Stimulated activated naive CD8-positive, alpha-beta T cell treated with anti-CD3 and anti-CD28 coated beads, Interleukin-15, amount 100 ng/mL, for 72 hours (primary cell): ENCODE measurements at regions not wholly inside any gene's neighbourhood (a gene's known extent, or its start where the extent isn't known, plus 50 kb on each side); places are given as distances from the start of the nearest gene placed in this dataset.
"Not testable (repeated sequence)": the region's sequence is repeated elsewhere in the genome, so short reads cannot be mapped to it uniquely, and the experiment has no call there.

Source experiments
- ATAC-seq: fragments of 150-1000 bp; cut with Tn5 transposase; 2 replicates; pipeline ENCODE4 v1.10.0; 2021; ENCODE audit warnings: mild to moderate bottlenecking, moderate library complexity
- DNase-seq, 2 donors: peaks; one replicate each; pipeline ENCODE4 v3.0.0; 2021 to 2022
- H3K27ac Mint-ChIP-seq, 2 donors: one replicate each; pipeline ENCODE4 v1.8.0; 2022; ENCODE audit warnings: mild to moderate bottlenecking in 2 of 2, mixed read lengths in 2 of 2, moderate library complexity in 2 of 2
- H3K27me3 Mint-ChIP-seq: one replicate; pipeline ENCODE4 v1.8.0; 2022; ENCODE audit warnings: mixed read lengths
- H3K4me1 Mint-ChIP-seq: one replicate; pipeline ENCODE4 v1.8.0; 2022; ENCODE audit warnings: mild to moderate bottlenecking, mixed read lengths
- H3K4me3 Mint-ChIP-seq, 2 donors: one replicate each; pipeline ENCODE4 v1.8.0; 2022; ENCODE audit warnings: mild to moderate bottlenecking in 2 of 2, mixed read lengths in 2 of 2, moderate library complexity in 1 of 2
- H3K9me3 Mint-ChIP-seq, 2 donors: one replicate each; pipeline ENCODE4 v1.8.0; 2022; ENCODE audit warnings: mixed read lengths in 2 of 2

DNA sequence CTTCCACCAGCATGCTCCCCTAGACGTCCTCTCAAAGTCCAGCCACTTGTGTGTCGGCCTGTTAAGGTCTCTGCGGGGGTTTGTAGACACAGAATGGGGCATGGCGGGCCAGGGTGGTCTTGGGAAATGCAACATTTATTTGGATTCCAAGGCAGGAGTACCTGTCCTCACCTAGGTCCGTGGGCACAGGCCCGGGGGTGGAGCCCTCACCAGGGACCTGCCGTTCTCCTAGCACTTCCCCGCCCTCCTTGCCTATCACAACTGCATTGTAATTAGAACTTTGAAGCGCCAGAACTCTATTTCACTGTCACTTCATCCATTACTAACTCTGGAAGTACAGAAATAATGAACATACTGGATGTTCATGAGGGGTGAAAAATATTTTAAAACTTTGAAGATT is 268.3 kb upstream of the ACTBL2 start:
- H3K4me3 Mint-ChIP-seq = no peak overlapping the region
- DNase-seq (no peak), ATAC-seq (no peak)
- no peak overlapping the region for H3K27ac Mint-ChIP-seq
- peaks cover 18% of the 10 kb centered on the region for H3K27me3 Mint-ChIP-seq
- H3K9me3 Mint-ChIP-seq = no peaks in the 10 kb centered on the region
- H3K4me1 Mint-ChIP-seq = no peaks in the 10 kb centered on the region

DNA sequence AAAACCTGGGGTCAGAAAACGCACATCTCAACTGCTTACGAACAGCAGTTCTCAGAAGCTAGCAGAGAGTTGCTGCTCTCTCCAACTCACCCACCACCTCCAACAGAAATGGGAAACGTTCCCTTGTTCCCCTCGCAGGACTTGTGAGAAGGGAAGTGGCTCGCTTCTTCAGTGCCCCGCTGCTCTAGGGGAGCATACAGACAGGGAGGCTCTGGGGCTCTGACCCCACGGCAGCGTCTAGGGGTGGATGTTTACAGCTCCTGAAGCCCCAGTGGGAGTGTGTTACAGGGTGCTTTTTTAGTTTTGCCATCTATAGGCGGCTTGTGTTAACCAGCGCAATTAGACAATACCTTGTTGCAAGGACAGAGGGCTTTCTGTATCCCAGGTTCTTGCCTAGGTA is 267.7 kb upstream of the ACTBL2 start:
- no peak overlapping the region for H3K4me3 Mint-ChIP-seq
- ATAC-seq (no peak), DNase-seq (no peak)
- H3K27ac Mint-ChIP-seq = no peak overlapping the region
- H3K4me1 Mint-ChIP-seq = no peaks in the 10 kb centered on the region
- H3K9me3 Mint-ChIP-seq = no peaks in the 10 kb centered on the region
- H3K27me3 Mint-ChIP-seq = peaks cover 18% of the 10 kb centered on the region

DNA sequence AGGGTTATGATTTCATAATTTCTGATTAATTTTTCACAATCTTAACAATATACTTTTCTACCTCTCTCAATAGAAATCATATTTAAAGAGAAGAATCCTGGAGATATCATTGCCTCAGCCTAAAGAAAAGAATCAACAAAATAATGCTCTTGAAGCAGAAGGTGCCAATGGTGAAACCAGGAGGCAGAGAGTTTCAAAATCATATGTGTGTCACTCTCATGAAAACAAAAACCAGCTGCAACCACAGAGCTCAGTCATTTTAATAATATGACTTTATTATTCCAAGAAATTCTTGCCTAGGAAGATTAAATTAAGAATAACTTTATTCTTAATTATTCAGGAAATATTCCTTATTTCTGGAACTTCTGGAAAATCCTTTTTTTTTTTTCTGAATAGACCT is 266.8 kb upstream of the ACTBL2 start:
- Mint-ChIP-seq H3K27me3 (peaks cover 18% of the 10 kb centered on the region), H3K9me3 (no peaks in the 10 kb centered on the region), H3K4me3 (no peak overlapping the region), H3K27ac (no peak overlapping the region), H3K4me1 (no peaks in the 10 kb centered on the region)
- no peak for DNase-seq
- no peak for ATAC-seq

DNA sequence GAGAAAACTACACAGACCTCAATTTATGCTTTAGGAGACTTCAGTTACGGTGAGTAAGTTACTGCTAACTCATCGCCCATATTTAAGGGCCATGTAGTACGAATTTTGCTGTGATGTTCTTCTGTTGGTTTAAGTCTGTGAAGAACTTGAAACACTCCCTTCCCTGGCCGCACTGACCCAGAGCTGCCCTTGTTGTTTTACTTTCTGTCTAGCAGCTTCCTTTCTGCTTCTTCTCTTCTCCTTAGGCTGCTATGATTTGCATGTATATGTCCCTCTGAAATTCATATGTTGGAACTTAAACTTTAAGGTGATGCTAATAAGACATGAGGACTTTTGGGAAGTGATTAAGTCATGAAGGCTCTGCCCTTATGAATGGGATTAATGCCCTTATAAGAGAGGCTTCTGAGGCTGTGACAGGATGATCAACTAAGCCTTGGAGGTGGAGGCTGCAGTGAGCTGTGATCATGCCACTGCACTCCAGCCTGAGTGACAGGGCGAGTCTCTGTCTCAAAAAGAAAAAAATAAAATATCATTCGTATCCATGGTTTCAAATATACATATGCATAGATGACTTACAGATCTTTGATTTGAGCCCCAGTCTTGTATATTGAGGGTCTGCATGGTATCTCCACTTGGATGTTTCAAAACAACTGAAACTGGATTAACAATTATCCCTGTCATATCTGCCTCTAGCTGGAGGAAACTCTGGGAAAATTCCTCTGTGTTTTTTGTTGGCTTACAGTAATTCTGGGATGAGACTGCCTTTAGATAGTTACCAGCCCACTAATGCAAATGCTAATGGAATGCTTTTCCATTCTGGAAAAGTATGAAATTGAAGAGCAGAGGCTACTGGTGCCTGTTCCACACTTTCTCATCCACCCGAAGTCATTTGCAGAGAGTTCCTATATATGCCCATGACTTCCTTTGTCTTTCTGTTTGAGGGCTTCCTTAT is 263.4 kb upstream of the ACTBL2 start:
- Mint-ChIP-seq H3K4me3 (no peak overlapping the region), H3K9me3 (no peaks in the 10 kb centered on the region), H3K27me3 (peaks cover 18% of the 10 kb centered on the region), H3K27ac (no peak overlapping the region), H3K4me1 (no peaks in the 10 kb centered on the region)
- ATAC-seq = no peak
- no peak for DNase-seq

DNA sequence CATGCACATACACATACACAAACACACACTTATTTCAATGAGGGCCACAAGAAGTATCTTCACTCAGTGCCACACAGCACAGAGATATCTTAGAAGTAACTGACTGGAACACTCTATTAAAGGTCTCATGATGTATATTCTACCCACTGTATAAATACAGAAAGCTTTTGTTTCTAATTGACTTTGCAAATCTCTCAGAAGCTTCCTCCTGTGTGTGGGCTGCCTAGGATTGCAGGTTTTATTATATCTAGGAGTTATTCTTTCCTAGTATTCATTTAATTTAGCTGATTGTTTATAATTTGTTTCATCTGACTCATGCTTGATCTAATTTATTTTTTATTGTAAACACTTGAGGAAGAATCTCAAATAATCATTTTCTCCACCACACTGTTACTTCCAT is 262.4 kb upstream of the ACTBL2 start:
- Mint-ChIP-seq H3K27me3 (peaks cover 16% of the 10 kb centered on the region), H3K4me1 (no peaks in the 10 kb centered on the region), H3K27ac (no peak overlapping the region), H3K9me3 (no peaks in the 10 kb centered on the region), H3K4me3 (no peak overlapping the region)
- DNase-seq (no peak), ATAC-seq (no peak)

DNA sequence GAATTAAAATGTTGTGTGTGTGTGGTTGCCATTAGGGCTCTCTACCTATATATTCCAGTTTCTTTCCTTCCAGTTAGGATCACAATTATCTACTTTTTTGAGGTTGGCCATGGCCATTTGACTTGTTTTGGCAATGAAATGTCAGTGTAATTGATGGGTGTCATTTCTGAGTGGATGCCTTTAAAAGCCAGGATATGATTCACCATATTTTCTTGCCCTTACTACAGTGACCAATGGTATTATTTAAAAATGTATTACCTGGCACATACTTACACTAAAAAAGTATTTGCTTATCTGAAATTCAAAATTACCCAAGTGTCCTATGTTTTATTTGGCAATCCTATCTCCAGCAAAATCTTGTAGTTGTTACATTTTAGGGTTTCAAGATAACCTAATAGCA is 258.7 kb upstream of the ACTBL2 start:
- Mint-ChIP-seq H3K9me3 (no peaks in the 10 kb centered on the region), H3K27ac (no peak overlapping the region), H3K4me3 (no peak overlapping the region), H3K4me1 (no peaks in the 10 kb centered on the region), H3K27me3 (no peaks in the 10 kb centered on the region)
- ATAC-seq = no peak
- no peak for DNase-seq

DNA sequence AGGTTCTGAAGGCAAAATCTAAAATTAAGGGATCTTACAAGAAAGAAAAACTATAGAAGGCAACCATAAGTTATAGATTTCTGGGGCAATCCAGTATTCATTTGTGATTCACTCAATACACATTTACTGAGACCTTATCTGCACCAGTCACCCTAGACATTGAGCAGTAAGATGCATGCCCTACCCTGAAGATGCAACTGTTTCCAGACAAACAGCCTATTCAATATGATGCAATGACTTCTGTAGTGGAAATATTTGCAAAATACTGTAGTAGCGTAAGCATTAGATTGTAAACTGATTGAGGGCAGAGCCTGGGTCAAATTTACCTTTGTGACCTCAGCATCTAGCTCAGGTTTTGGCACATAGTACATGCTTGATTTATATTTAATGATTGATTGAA is 256.2 kb upstream of the ACTBL2 start:
- ATAC-seq = no peak
- Mint-ChIP-seq H3K27me3 (peaks cover 9% of the 10 kb centered on the region), H3K4me3 (no peak overlapping the region), H3K4me1 (no peaks in the 10 kb centered on the region), H3K27ac (no peak overlapping the region), H3K9me3 (no peaks in the 10 kb centered on the region)
- DNase-seq = no peak

DNA sequence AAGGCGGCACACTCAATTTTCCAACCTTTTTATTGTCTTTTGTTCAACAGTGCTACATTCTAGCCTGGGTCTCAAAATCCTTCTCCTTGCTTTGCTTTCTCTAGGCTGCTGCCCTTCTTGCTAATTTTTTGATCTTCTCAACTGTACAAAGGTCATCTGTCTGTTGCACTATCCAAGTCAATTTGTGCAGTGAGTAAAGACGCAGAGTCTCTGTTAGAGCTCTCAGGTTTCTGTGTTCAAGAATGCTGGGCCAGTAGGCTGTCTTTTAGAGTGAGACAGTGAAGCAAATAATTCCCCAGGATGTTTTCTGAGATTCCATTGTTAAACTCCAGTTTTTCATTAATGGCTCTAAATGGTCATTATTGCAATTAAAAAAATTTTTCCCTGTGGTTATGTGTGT is 255.7 kb upstream of the ACTBL2 start:
- Mint-ChIP-seq H3K27me3 (peaks cover 12% of the 10 kb centered on the region), H3K4me1 (no peaks in the 10 kb centered on the region), H3K4me3 (no peak overlapping the region), H3K9me3 (no peaks in the 10 kb centered on the region), H3K27ac (no peak overlapping the region)
- no peak for ATAC-seq
- no peak for DNase-seq

DNA sequence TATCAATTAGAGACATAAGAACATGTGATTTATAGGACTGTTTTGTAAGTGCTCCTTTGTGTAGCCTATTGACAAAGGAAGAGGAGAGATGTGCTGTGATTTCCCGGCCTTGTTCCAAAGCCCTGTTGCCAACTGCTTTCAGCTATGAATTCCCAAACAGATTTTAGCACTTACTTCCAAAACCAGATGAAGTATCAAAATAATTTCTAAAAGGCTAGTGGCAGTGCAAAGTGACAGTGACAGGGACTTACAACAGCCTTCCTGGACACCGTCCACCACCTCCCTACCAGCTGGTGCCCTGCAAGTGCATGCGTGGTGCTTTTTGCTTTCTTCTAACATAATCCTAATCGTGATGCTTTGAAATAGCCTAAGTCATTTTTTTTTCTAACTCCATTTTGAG is 254.1 kb upstream of the ACTBL2 start:
- no peak for ATAC-seq
- H3K27ac Mint-ChIP-seq = no peak overlapping the region
- H3K27me3 Mint-ChIP-seq = peaks cover 16% of the 10 kb centered on the region
- H3K4me1 Mint-ChIP-seq = no peaks in the 10 kb centered on the region
- no peak for DNase-seq
- no peaks in the 10 kb centered on the region for H3K9me3 Mint-ChIP-seq
- H3K4me3 Mint-ChIP-seq = no peak overlapping the region

DNA sequence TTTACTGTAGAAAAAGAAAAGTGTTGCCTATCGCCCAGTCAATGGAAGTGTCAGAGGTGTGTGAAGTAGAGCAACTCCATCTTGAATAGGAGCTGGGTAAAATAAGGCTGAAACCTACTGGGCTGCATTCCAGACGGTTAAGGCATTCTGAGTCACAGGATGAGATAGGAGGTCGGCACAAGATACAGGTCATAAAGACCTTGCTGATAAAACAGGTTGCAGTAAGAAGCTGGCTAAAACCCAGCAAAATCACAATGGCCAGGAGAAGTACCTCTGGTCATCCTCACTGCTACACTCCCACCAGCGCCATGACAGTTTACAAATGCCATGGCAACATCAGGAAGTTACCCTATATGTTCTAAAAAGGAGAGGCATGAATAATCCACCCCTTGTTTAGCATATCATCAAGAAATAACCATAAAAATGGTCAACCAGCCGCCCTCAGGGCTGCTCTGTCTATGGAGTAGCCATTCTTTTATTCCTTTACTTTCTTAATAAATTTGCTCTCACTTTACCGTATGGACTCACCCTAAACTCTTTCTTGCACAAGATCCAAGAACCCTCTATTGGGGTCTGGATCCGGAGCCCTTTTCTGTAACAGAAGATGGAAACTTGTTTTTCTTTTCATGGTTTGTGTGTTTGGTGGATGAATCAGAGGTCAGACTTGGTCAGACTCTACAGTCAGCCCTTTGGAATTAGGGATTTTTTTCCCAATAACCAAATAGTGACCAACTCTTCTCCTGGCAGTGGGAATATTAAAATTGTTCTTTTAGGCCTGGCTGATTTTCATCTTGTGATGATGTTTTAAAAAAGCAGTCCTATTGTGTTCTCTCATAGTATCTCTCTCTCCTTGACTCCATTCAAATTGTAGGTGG is 252.9 kb upstream of the ACTBL2 start:
- H3K27me3 Mint-ChIP-seq = peaks cover 21% of the 10 kb centered on the region
- H3K4me1 Mint-ChIP-seq, ATAC-seq, DNase-seq, H3K27ac Mint-ChIP-seq, H3K9me3 Mint-ChIP-seq, H3K4me3 Mint-ChIP-seq: not testable (repeated sequence)

DNA sequence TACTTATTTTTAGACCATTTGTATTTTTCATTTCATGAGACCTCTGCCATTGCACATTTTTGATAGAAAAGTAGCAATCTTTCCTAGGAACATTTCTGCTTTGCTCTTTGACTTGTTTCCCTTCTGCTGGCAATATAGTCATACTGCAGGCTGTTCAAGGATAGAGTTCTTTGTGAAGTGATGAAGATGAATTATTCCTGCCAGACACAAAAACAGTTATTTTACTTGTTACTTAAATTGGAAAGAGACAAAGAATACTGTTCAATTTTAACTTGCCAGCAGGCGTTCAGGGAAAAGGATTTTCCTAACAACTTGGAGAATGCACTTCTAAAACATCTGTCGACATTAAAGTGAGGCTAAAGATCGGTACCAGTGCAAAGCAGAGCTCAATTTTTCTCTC is 251.7 kb upstream of the ACTBL2 start:
- H3K9me3 Mint-ChIP-seq = no peaks in the 10 kb centered on the region
- H3K27me3 Mint-ChIP-seq = peaks cover 21% of the 10 kb centered on the region
- no peak overlapping the region for H3K4me3 Mint-ChIP-seq
- no peak for ATAC-seq
- no peaks in the 10 kb centered on the region for H3K4me1 Mint-ChIP-seq
- no peak overlapping the region for H3K27ac Mint-ChIP-seq
- no peak for DNase-seq

DNA sequence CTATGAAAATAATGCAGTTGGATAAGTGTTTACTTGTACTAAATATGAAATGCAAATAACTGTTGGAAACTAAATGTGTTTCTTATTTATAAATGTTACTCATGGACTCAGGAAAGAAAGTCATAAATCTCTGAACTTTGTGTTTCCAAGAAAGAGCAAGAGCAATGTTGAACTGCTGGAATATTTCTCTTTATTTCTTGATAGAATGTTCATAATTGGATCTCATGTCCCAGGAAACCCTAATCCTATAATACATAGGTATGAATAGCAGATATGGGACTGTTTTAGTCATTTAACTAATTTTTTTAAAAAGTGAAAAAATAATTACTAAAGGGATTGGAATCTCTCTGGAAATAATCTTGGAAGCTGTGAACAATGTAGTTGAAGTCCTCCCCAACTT is 245.0 kb upstream of the ACTBL2 start:
- no peak for ATAC-seq
- no peaks in the 10 kb centered on the region for H3K4me1 Mint-ChIP-seq
- no peaks in the 10 kb centered on the region for H3K9me3 Mint-ChIP-seq
- H3K27ac Mint-ChIP-seq = no peak overlapping the region
- no peak for DNase-seq
- H3K4me3 Mint-ChIP-seq = no peak overlapping the region
- peaks cover 15% of the 10 kb centered on the region for H3K27me3 Mint-ChIP-seq

DNA sequence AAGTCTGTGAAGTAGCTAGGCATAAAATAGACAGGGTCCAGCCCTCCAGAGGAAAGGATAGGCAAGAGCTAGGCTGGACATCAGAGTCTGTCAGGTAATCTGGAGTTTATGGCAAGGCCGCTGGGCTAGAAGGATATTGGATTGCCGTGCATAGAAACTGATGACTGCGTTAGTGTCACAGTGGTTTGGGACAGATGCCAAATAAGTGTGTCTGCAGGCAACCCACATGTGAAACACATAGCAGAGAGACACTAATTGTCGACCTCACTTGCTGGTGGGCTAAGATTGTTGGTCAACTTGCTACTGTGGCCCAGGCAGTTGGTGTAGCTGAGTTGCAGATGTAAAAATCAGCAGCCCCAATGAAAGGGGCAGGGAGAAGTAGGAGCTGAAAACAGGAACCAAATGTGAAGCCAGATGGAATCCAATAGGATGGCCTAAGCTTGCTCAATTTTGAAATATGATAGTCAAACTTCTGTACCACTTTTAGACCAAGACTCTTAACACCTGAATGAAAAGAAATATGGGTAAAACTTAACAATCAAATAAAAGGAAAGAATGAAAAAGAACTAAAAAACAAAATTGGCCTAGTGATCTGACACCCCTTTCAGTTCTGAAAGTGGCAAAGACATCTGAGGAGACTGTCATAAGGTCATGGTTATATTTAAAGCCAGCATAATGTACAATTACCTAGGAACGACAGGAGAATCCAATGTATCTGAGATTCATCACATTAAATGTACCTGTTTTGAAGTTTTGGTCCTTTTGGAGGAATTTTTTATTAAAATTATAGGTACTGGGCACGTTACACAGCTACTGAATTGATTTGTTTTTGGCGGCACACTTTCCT is 243.3 kb upstream of the ACTBL2 start:
- DNase-seq (no peak), ATAC-seq (no peak)
- Mint-ChIP-seq H3K9me3 (no peaks in the 10 kb centered on the region), H3K27ac (no peak overlapping the region), H3K4me1 (no peaks in the 10 kb centered on the region), H3K4me3 (no peak overlapping the region), H3K27me3 (peaks cover 6% of the 10 kb centered on the region)

DNA sequence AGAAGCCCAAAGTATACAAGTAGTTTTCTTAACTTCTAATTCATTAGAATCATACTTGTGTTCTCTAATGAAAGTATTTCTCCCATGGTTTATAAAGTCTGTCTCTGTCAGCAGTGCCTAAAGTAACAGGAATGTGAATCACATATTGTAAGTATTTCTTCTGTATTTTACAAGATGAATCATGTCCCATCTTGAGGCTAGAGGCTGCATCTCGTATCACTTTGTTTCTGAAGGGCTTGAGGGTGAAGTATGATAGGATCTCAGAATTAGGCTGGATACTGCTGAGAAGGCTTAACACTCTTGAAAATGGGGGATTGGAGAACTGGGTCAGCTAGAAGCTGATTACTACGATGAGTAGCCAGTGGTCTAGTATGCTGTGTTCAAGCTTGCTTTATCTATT is 242.2 kb upstream of the ACTBL2 start:
- H3K9me3 Mint-ChIP-seq = no peaks in the 10 kb centered on the region
- no peak overlapping the region for H3K4me3 Mint-ChIP-seq
- peak overlapping the region in 1 of 2 donors; percentile 29 for H3K27ac Mint-ChIP-seq
- no peak for ATAC-seq
- H3K4me1 Mint-ChIP-seq = no peaks in the 10 kb centered on the region
- H3K27me3 Mint-ChIP-seq = peaks cover 6% of the 10 kb centered on the region
- no peak for DNase-seq

DNA sequence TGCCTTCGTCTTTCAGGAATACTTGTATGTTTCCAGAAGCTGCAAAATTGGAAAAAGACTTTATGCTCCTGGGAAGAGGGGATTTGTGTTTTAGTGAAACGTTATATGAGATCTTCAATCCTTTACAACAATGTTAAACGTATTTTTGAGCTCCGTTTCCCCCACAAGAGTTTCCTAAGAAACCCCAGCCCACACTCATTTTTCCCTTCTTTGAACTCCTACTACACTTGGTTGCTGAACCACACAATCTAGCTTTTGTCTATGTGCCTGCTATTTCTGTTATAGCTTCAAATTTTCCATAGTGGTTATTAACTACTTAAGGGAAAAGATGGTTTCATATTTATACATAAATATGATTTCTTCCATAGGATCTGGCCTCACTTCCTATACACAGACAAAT is 238.6 kb upstream of the ACTBL2 start:
- no peak for DNase-seq
- peaks cover 6% of the 10 kb centered on the region for H3K27me3 Mint-ChIP-seq
- H3K9me3 Mint-ChIP-seq = no peaks in the 10 kb centered on the region
- no peak overlapping the region for H3K4me3 Mint-ChIP-seq
- H3K27ac Mint-ChIP-seq = no peak overlapping the region
- H3K4me1 Mint-ChIP-seq = no peaks in the 10 kb centered on the region
- ATAC-seq = no peak
